ENCODE measurements at regions not wholly inside any gene's neighbourhood (a gene's known extent, or its start where the extent isn't known, plus 50 kb on each side); places are given as distances from the start of the nearest gene placed in this dataset.
A peak's percentile ranks its signal among the peaks of the same experiment; 100 is the strongest.

DNA sequence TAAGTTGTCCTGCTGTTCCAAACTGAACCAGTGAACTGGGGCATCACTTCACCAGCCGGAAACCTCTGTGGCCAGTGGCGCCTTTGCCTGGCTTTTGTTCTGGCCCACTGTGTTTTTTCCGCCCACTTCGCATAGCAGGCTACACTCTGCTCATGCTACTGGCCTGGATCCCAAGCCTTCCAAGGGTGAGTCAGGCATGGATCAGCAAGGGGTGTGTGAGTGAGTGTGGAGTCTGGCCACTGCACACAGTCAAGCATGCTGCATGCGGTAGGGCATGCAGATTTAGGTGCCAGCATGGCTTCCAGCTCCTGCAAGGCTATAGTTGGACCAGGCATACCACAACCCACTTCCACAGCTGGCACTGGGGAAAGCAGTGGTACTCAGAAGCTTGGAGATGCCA, 1967.9 kb downstream of the C4orf33 start:
- Mint-ChIP-seq H3K36me3 (ENCODE audit: low read depth) (no peaks in the 10 kb centered on the region), H3K4me1 (ENCODE audit: low read depth) (no peaks in the 10 kb centered on the region), H3K4me3 (no peak overlapping the region), H3K27me3 (ENCODE audit: insufficient read depth) (no peaks in the 10 kb centered on the region), H3K9me3 (peaks cover 44% of the 10 kb centered on the region), H3K27ac (no peak overlapping the region)
- DNase-seq: no peak
- no peak for TF ChIP-seq CTCF (IDR thresholded peaks at IDR 0.05)

- no peak for DNase-seq
Measured at GRCh38 chr4:131081069-131081468, 1985.1 kb downstream of the C4orf33 start.

DNA sequence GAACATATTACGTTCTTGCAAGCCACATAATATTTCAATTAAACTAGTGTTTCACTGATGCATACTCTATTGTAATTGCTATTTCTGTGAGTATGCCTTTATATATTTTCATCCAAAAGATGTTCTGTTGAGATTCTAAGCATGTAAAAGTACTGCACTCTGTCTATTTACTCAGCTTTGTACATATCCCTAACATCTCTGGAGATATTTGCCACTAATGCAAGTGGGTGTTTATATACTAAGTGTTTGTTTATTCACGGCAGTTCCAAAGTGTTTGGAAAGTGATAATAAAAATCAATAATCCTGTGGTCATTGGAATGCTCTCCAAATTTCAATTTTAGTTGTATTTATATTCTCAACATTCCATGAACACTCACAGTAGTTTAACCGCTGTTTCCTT, 1989.0 kb downstream of the C4orf33 start:
- no peaks in the 10 kb centered on the region; the same call in none of the 2 replicates for H3K9me3 Mint-ChIP-seq
- TF ChIP-seq CTCF (IDR thresholded peaks at IDR 0.05): no peak
- H3K27me3 Mint-ChIP-seq (ENCODE audit: insufficient read depth): no peaks in the 10 kb centered on the region
- H3K36me3 Mint-ChIP-seq (ENCODE audit: low read depth): no peaks in the 10 kb centered on the region
- H3K27ac Mint-ChIP-seq: no peak overlapping the region
- DNase-seq: no peak
- no peak overlapping the region for H3K4me3 Mint-ChIP-seq
- no peaks in the 10 kb centered on the region for H3K4me1 Mint-ChIP-seq (ENCODE audit: low read depth)

More at GRCh38 chr4:131081069-131081468, 1985.1 kb downstream of the C4orf33 start:
- Mint-ChIP-seq H3K9me3 (no peaks in the 10 kb centered on the region; the same call in none of the 2 replicates), H3K27me3 (ENCODE audit: insufficient read depth) (no peaks in the 10 kb centered on the region), H3K4me1 (ENCODE audit: low read depth) (no peaks in the 10 kb centered on the region), H3K27ac (no peak overlapping the region), H3K4me3 (no peak overlapping the region), H3K36me3 (ENCODE audit: low read depth) (no peaks in the 10 kb centered on the region)
- TF ChIP-seq CTCF (IDR thresholded peaks at IDR 0.05): no peak

- Mint-ChIP-seq H3K4me1 (ENCODE audit: low read depth) (no peaks in the 10 kb centered on the region), H3K9me3 (no peaks in the 10 kb centered on the region; the same call in 1 of the 2 replicates), H3K4me3 (no peak overlapping the region), H3K27ac (no peak overlapping the region), H3K27me3 (ENCODE audit: insufficient read depth) (no peaks in the 10 kb centered on the region; the same call in 1 of the 2 replicates), H3K36me3 (ENCODE audit: low read depth) (no peaks in the 10 kb centered on the region)
- peak; percentile 65; the same call in 1 of the 2 replicates for TF ChIP-seq CTCF (IDR thresholded peaks at IDR 0.05)
- DNase-seq: peak; percentile 57
Measured at GRCh38 chr4:131091896-131092295, 1995.9 kb downstream of the C4orf33 start.

DNA sequence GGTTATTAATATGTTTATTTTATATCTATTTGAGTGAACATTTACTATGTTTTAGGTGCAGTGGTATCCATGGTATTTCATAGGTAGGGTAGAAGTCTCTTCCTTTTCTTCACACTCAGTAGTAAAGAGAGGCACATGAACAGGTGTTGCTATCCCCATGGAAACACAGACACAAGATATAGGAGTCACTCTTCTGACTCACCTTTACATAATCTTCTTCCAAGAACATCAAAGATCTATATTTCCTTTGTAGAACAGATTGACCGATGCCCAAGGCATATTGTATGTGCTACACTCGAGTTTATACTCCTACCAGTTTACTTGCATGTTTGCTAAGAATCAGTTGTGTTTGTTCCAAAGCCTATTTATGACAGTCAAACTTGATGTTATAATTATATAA, 1997.4 kb downstream of the C4orf33 start:
- no peak for TF ChIP-seq CTCF (IDR thresholded peaks at IDR 0.05)
- H3K36me3 Mint-ChIP-seq (ENCODE audit: low read depth): no peaks in the 10 kb centered on the region
- no peak overlapping the region for H3K4me3 Mint-ChIP-seq
- no peaks in the 10 kb centered on the region; the same call in 1 of the 2 replicates for H3K9me3 Mint-ChIP-seq
- H3K27me3 Mint-ChIP-seq (ENCODE audit: insufficient read depth): no peaks in the 10 kb centered on the region; the same call in 1 of the 2 replicates
- DNase-seq: no peak
- no peak overlapping the region for H3K27ac Mint-ChIP-seq
- no peaks in the 10 kb centered on the region for H3K4me1 Mint-ChIP-seq (ENCODE audit: low read depth)

DNA sequence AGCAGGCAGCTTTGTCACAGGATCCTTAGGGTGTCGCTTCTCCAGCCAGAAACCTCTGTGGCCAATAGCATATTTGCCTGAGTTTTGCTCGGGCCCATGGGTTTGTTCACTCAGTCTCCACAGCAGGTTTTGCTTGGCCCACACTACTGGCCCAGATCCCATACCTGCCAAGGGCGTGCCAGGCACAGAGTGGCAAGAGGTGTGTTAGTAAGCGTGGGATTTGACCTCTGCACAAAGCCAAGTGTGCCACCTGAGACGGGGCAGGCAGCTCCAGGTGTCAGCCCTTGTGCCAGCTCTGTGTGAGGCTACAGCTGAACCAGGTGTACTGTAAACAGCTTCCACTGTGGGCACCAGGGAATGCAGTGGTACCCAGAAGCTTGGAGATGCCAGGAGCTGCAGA, 2003.0 kb downstream of the C4orf33 start:
- H3K27ac Mint-ChIP-seq: no peak overlapping the region

More for the DNA sequence above, 2003.0 kb downstream of the C4orf33 start:
- TF ChIP-seq CTCF (IDR thresholded peaks at IDR 0.05): no peak
- Mint-ChIP-seq H3K4me3 (no peak overlapping the region), H3K4me1 (ENCODE audit: low read depth) (no peaks in the 10 kb centered on the region), H3K27me3 (ENCODE audit: insufficient read depth) (no peaks in the 10 kb centered on the region; the same call in 1 of the 2 replicates), H3K36me3 (ENCODE audit: low read depth) (no peaks in the 10 kb centered on the region), H3K9me3 (peaks cover 23% of the 10 kb centered on the region)
- no peak for DNase-seq
